ENCODE measurements at regions not wholly inside any gene's neighbourhood (a gene's known extent, or its start where the extent isn't known, plus 50 kb on each side); places are given as distances from the start of the nearest gene placed in this dataset.

GRCh38 chr5:5575461-5575860 lies 153.0 kb downstream of the ICE1 start:
- no peak for DNase-seq

- no peak for DNase-seq
Observed at GRCh38 chr5:5573798-5574380, 151.4 kb downstream of the ICE1 start.

GRCh38 chr5:5572976-5573797 lies 150.7 kb downstream of the ICE1 start:
- DNase-seq, result no peak

GRCh38 chr5:5572010-5572865 lies 149.8 kb downstream of the ICE1 start:
- no peak for DNase-seq

GRCh38 chr5:5570646-5571045 lies 148.2 kb downstream of the ICE1 start:
- DNase-seq, result no peak

- DNase-seq, result no peak
Observed at GRCh38 chr5:5564898-5565297, 142.4 kb downstream of the ICE1 start.

- DNase-seq, result no peak
Observed at GRCh38 chr5:5560016-5560415, 137.5 kb downstream of the ICE1 start.

GRCh38 chr5:5558638-5559527 lies 136.4 kb downstream of the ICE1 start:
- no peak for DNase-seq

- no peak for DNase-seq
Observed at GRCh38 chr5:5558102-5558501, 135.6 kb downstream of the ICE1 start.

- no peak for DNase-seq
Observed at GRCh38 chr5:5551499-5551898, 129.0 kb downstream of the ICE1 start.

GRCh38 chr5:5546408-5546807 lies 123.9 kb downstream of the ICE1 start:
- no peak for DNase-seq

- no peak for DNase-seq
Observed at GRCh38 chr5:5544094-5544663, 121.7 kb downstream of the ICE1 start.

GRCh38 chr5:5542654-5543053 lies 120.2 kb downstream of the ICE1 start:
- no peak for DNase-seq

GRCh38 chr5:5540065-5540464 lies 117.6 kb downstream of the ICE1 start:
- no peak for DNase-seq

Data from NCI-H2171 treated with DMSO at 0.1 percent for 48 hours (cell line).